HEK293 (cell line): ENCODE measurements at regions not wholly inside any gene's neighbourhood (a gene's known extent, or its start where the extent isn't known, plus 50 kb on each side); places are given as distances from the start of the nearest gene placed in this dataset.

Experiments
- WT1 ChIP-seq: fragments of 450-650 bp; formaldehyde crosslinking; IDR thresholded peaks from 2 replicates; pipeline ENCODE4 v1.5.1; 2016; ENCODE audit warnings: missing biosample characterization, missing genetic modification characterization
- ZNF138 ChIP-seq: fragments of 450-650 bp; formaldehyde crosslinking; IDR thresholded peaks from 2 replicates; pipeline ENCODE4 v1.5.1; 2016; ENCODE audit warnings: missing biosample characterization, missing genetic modification characterization, borderline replicate concordance
- ZNF184 ChIP-seq: fragments of 450-650 bp; IDR thresholded peaks from 2 replicates; pipeline ENCODE4 v1.5.1; 2018; ENCODE audit warnings: missing biosample characterization, mild to moderate bottlenecking, missing genetic modification characterization
- ZNF23 ChIP-seq: fragments of 450-650 bp; formaldehyde crosslinking; IDR thresholded peaks from 2 replicates; pipeline ENCODE4 v1.5.1; 2016; ENCODE audit warnings: missing biosample characterization, missing genetic modification characterization, borderline replicate concordance
- ZNF302 ChIP-seq: fragments of 450-650 bp; formaldehyde crosslinking; IDR thresholded peaks from 2 replicates; pipeline ENCODE4 v1.5.1; 2016; ENCODE audit warnings: missing biosample characterization, missing genetic modification characterization, low read depth
- ZNF549 ChIP-seq: fragments of 450-650 bp; IDR thresholded peaks from 2 replicates; pipeline ENCODE4 v1.5.1; 2018; ENCODE audit warnings: missing biosample characterization, missing genetic modification characterization, mild to moderate bottlenecking, inconsistent platforms, moderate library complexity
- ZNF677 ChIP-seq: fragments of 450-650 bp; IDR thresholded peaks from 2 replicates; pipeline ENCODE4 v1.5.0; 2018; ENCODE audit warnings: missing biosample characterization, mild to moderate bottlenecking, missing genetic modification characterization, moderate library complexity
- ZNF707 ChIP-seq: fragments of 450-650 bp; formaldehyde crosslinking; IDR thresholded peaks from 2 replicates; pipeline ENCODE4 v1.5.1; 2016; ENCODE audit warnings: missing biosample characterization, missing genetic modification characterization
- TF ChIP-seq, protein P1 (sequence below): fragments of 450-650 bp; formaldehyde crosslinking; IDR thresholded peaks from 2 replicates; pipeline ENCODE4 v1.5.1; 2016; ENCODE audit warnings: missing biosample characterization, missing genetic modification characterization
- TF ChIP-seq, protein P2 (sequence below): IDR thresholded peaks from 2 replicates; pipeline ENCODE4 v1.6.1; 2011; ENCODE audit warnings: mild to moderate bottlenecking, low read depth, low read length, borderline replicate concordance
- TF ChIP-seq, protein P3 (sequence below): fragments of 450-650 bp; formaldehyde crosslinking; IDR thresholded peaks from 2 replicates; pipeline ENCODE4 v1.5.1; 2016; ENCODE audit warnings: missing biosample characterization, missing genetic modification characterization

DNA sequence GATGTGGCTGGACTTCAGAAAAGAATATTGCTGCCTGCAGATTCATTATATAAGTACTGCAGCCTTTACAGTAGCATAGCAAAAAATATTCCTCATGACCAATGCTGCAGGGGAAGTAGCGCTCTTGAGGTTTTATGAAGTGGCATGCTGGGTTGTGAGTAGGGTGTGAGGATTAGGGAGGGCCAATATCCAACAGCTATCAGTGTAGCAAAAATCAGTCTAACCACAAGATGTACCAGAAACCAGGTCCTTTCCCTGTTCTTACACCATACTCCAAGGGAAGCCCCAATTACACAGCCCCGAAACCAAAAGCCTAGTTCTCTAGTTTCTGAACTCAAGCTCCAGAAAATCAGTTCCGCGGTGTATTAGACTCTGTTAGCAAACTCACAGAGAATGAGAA lies 1082.2 kb upstream of the DDX18 start:
- no peak for TF ChIP-seq ZNF677
- TF ChIP-seq, protein P1, sequence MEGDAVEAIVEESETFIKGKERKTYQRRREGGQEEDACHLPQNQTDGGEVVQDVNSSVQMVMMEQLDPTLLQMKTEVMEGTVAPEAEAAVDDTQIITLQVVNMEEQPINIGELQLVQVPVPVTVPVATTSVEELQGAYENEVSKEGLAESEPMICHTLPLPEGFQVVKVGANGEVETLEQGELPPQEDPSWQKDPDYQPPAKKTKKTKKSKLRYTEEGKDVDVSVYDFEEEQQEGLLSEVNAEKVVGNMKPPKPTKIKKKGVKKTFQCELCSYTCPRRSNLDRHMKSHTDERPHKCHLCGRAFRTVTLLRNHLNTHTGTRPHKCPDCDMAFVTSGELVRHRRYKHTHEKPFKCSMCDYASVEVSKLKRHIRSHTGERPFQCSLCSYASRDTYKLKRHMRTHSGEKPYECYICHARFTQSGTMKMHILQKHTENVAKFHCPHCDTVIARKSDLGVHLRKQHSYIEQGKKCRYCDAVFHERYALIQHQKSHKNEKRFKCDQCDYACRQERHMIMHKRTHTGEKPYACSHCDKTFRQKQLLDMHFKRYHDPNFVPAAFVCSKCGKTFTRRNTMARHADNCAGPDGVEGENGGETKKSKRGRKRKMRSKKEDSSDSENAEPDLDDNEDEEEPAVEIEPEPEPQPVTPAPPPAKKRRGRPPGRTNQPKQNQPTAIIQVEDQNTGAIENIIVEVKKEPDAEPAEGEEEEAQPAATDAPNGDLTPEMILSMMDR: no peak
- no peak for TF ChIP-seq ZNF707 (tag by site-specific recombination)
- no peak for TF ChIP-seq WT1 (tag by site-specific recombination)
- TF ChIP-seq ZNF184: no peak
- no peak for TF ChIP-seq ZNF138 (tag by site-specific recombination)
- TF ChIP-seq, protein P2, sequence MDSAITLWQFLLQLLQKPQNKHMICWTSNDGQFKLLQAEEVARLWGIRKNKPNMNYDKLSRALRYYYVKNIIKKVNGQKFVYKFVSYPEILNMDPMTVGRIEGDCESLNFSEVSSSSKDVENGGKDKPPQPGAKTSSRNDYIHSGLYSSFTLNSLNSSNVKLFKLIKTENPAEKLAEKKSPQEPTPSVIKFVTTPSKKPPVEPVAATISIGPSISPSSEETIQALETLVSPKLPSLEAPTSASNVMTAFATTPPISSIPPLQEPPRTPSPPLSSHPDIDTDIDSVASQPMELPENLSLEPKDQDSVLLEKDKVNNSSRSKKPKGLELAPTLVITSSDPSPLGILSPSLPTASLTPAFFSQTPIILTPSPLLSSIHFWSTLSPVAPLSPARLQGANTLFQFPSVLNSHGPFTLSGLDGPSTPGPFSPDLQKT: no peak
- TF ChIP-seq, protein P3, sequence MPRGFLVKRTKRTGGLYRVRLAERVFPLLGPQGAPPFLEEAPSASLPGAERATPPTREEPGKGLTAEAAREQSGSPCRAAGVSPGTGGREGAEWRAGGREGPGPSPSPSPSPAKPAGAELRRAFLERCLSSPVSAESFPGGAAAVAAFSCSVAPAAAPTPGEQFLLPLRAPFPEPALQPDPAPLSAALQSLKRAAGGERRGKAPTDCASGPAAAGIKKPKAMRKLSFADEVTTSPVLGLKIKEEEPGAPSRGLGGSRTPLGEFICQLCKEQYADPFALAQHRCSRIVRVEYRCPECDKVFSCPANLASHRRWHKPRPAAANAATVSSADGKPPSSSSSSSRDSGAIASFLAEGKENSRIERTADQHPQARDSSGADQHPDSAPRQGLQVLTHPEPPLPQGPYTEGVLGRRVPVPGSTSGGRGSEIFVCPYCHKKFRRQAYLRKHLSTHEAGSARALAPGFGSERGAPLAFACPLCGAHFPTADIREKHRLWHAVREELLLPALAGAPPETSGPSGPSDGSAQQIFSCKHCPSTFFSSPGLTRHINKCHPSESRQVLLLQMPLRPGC: no peak
- no peak for TF ChIP-seq ZNF549 (tag by site-specific recombination)
- TF ChIP-seq ZNF302: no peak
- no peak for TF ChIP-seq ZNF23 (tag by site-specific recombination)
